ENCODE measurements at regions not wholly inside any gene's neighbourhood (a gene's known extent, or its start where the extent isn't known, plus 50 kb on each side); places are given as distances from the start of the nearest gene placed in this dataset.

DNA sequence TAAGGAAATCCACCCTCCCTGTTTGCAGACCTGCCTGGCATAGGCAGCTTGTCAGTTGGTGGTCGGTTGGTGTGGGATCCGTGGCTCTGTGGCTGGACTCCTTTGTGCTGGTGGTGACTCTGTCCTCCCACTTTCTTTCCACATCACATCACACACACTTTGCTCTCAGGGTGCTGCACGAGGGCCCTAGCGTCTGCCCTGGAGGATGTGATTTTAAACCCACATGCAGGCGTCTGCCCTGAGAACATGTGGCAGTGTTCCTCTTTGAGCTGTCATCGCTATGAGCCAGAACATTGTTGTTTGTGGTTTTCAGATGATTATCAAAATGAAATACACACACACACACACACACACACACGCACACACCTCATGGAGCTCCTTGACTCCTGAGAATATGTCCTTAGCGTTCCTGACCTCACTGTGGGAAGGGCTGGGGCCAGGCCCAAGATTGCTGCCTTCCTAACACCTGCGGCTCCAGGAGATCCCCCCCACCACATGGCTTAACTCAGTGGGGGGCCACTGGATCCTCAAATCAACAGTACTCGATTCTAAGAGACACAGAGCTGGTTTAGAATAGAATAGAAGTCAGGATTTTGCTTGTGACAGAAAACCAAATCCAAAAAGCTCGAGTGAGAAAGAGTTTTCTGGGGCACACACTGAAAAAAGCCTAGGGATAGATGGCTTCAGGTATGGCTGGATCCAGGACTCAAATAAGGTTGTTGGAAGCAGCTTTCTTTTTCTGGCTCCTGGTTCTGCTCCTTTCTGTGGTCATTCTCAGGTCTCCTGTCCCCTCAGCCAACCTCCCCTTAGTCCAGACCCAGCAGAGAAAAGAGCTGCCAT is 54.8 kb downstream of the RTP5 start:
- no peak for DNase-seq

GRCh38 chr2:241924909-241925250 is 55.4 kb downstream of the RTP5 start:
- no peak for DNase-seq

DNA sequence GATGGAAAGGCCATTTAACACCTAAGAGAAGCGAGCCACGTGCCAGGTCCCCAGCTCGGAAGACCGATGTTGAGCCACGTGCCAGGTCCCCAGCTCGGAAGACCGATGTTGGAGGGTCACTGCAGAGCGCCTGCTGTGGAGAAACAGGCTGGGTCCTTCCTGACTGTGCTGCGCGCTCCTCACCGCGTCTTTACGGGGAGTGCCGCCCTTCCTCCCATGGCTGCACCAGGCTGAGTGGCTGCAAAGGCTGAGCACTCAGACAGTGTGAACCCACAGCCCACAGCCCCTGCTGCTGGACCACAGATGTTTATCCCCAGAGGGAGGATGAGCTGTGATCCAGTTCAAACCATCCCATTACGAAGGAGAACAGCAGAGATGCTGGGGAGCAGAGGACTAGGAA is 55.7 kb downstream of the RTP5 start:
- DNase-seq: no peak

GRCh38 chr2:241925821-241926441 is 56.4 kb downstream of the RTP5 start:
- DNase-seq: no peak

GRCh38 chr2:241926541-241927311 is 57.2 kb downstream of the RTP5 start:
- no peak for DNase-seq

GRCh38 chr2:241929551-241930490 is 60.3 kb downstream of the RTP5 start:
- no peak for DNase-seq

DNA sequence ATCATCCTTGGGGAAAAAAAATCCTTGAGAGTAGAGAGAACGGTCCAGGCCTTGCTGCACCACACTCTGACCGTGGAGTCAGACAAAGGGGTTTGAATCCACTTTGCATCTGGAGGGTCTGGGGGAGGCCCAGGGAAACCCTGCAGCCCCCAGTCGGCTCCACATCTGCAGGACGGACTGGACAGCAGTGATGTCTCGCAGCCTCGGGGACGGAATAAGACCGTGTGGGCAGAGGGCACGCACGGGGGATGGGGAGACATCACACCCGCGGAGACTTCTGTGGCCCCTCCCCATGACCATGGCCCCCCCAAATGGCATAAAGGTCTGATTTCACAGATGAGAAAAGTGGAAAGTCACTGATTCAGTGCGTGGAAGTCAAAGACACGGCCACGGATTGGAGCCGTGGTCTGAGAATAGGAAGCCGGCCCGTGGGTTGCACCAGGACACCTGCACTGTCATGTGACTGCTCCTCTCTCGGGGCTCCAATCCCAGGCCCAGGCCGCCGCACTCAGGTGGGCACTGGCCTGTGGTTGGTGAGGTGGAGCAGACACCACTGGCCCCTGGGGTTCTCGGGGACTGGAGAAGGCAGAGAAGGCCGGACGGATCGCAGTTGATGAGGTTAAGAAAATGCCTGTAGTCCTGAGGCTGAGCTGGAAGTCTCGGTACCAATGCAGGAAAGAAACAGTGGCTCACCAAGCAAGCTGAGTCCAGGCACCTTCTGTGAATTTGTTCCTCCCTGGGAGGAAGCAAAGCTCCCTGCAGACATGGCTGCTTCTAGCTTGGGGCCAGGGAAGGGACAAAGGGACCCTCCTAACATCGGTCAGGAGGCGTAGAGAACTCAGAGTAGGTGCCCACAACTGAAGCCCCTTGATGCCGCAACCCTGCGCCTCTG is 61.8 kb downstream of the RTP5 start:
- no peak for DNase-seq

DNA sequence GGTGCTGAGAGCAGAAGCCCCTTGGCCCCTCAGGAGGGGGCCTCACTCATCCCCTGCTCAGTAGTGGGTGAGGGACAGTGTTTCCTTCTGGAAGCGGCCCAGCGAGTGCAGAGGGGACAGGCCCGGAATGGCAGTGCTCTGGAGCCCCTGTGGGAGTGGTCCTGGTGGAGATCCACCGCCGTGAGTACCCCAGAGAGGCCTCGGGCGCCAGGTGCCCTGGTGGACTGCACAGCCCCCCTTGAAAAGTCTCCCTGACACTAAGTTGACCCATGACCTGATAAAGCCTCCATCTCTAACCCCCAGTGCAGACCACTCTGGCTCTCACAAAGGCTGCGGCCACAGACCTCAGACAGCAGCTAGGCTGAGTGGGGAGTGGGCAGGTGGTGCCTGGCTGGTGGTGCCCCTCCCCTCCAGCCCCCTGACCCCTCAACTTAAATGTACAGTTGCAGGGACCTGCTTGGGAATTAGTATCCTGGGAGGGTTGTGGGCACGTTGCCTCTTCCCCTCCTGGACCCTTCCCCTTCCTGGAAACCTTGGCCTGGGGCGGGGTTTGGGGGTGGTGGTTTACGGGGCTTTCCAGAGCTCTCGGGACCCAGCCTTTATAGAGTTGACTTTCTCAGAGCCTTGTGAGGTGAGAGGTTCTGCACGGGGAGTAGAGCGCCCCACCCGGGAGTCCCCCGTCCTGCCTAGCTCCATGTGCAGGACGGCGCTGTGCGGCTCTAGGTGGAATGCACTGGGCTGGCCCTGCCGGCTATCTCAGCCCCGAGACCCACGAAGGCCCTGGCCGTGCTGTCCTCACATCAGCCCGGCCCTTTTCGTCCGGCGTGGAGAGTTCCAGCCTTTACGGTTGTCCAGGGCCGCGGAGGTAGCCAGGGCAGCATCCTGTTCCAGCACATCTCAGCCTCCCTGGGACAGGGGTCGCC is 62.7 kb downstream of the RTP5 start:
- DNase-seq: no peak

GRCh38 chr2:241932899-241933178 is 63.3 kb downstream of the RTP5 start:
- DNase-seq: no peak

- DNase-seq: no peak
Measured at GRCh38 chr2:241933179-241933911, 63.8 kb downstream of the RTP5 start.

DNA sequence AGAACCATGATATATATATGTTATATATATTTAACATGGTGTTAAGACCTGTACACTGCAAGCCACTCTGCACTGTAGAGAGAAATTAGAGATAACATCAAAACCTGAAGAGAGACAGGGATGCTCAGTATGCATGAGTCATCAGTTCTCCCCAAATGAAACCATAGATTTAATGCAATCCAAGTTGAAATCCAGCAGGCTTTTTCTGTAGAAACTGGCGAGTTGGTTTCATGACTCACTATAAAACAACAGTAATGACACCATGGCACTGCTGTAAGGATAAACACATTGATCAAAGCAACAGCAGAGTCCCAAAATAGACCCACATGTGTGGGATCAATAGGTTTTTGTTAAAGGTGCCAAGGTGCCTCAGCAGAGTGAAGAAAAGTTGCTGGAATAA is 65.8 kb downstream of the RTP5 start:
- no peak for DNase-seq

- no peak for DNase-seq
Measured at GRCh38 chr2:241935774-241936173, 66.2 kb downstream of the RTP5 start.

GRCh38 chr2:241936457-241937133 is 67.1 kb downstream of the RTP5 start:
- DNase-seq: no peak

- no peak for DNase-seq
Measured at GRCh38 chr2:241937297-241937696, 67.8 kb downstream of the RTP5 start.

DNA sequence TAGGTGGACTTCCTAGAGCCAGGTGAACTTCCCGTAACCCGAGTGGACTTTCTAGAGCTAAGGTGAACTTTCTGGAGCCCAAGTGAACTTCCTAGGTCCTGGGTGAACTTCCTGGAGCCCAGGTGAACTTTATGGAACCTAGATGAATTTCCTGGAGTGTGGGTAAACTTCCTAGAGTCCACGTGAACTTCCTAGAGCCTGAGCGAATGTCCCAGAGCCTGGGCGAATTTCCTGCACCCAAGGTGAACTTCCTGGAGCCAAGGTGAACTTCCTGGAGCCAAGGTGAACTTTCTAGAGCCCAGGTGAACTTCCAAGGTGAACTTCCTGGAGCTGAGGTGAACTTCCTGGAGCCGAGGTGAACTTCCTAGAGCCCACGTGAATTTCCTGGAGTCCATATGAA is 70.0 kb downstream of the RTP5 start:
- DNase-seq: no peak

DNA sequence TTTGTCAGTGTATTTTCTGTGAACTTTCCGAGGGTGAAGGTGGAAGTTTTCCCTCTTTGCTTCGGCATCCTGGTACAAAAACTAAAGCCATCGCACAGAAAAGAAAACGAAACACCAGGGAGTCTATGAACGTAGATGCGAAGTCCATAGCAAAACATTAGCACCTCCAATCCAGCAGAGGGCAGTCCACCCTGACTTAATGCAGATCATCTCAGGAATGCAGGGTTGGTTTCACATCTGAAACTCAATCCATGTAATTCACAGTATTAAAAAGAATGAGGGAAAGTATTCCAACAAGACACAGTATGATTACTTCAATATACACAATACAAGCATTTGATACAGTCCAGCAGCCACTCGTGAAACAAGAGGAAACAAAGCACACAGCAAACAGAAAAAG is 70.8 kb downstream of the RTP5 start:
- DNase-seq: no peak

GRCh38 chr2:241941691-241942301 is 72.3 kb downstream of the RTP5 start:
- no peak for DNase-seq

- no peak for DNase-seq
Measured at GRCh38 chr2:241942416-241943208, 73.1 kb downstream of the RTP5 start.

All from SW 1271 (cell line).